ENCODE measurements at regions not wholly inside any gene's neighbourhood (a gene's known extent, or its start where the extent isn't known, plus 50 kb on each side); places are given as distances from the start of the nearest gene placed in this dataset.

- no peak for DNase-seq (ENCODE audit: low read depth)
Measured at GRCh38 chr20:23193801-23194384, 107.8 kb upstream of the CD93 start.

GRCh38 chr20:23192469-23192868 is 106.3 kb upstream of the CD93 start:
- no peak for DNase-seq (ENCODE audit: low read depth)
- H3K4me3 ChIP-seq (ENCODE audit: low read depth, low read length) = no peak overlapping the region

More at GRCh38 chr20:23193801-23194384, 107.8 kb upstream of the CD93 start:
- H3K4me3 ChIP-seq (ENCODE audit: low read depth, low read length) = no peak overlapping the region

- H3K4me3 ChIP-seq (ENCODE audit: low read depth, low read length) = no peak overlapping the region
- DNase-seq (ENCODE audit: low read depth) = no peak
Measured at GRCh38 chr20:23190557-23190956, 104.4 kb upstream of the CD93 start.

- no peak overlapping the region for H3K4me3 ChIP-seq (ENCODE audit: low read depth, low read length)
- DNase-seq (ENCODE audit: low read depth) = no peak
Measured at GRCh38 chr20:23189854-23190253, 103.7 kb upstream of the CD93 start.

GRCh38 chr20:23189341-23189740 is 103.2 kb upstream of the CD93 start:
- no peak overlapping the region for H3K4me3 ChIP-seq (ENCODE audit: low read depth, low read length)
- no peak for DNase-seq (ENCODE audit: low read depth)

GRCh38 chr20:23188377-23189169 is 102.4 kb upstream of the CD93 start:
- DNase-seq (ENCODE audit: low read depth) = no peak
- no peak overlapping the region for H3K4me3 ChIP-seq (ENCODE audit: low read depth, low read length)

- DNase-seq (ENCODE audit: low read depth) = no peak
Measured at GRCh38 chr20:23187751-23188150, 101.6 kb upstream of the CD93 start.

GRCh38 chr20:23186808-23187207 is 100.7 kb upstream of the CD93 start:
- DNase-seq (ENCODE audit: low read depth) = no peak
- H3K4me3 ChIP-seq (ENCODE audit: low read depth, low read length) = no peak overlapping the region

More at GRCh38 chr20:23187751-23188150, 101.6 kb upstream of the CD93 start:
- no peak overlapping the region for H3K4me3 ChIP-seq (ENCODE audit: low read depth, low read length)

GRCh38 chr20:23180451-23180921 is 94.4 kb upstream of the CD93 start:
- H3K4me3 ChIP-seq (ENCODE audit: low read depth, low read length) = no peak overlapping the region
- DNase-seq (ENCODE audit: low read depth) = no peak

- DNase-seq (ENCODE audit: low read depth) = no peak
- no peak overlapping the region for H3K4me3 ChIP-seq (ENCODE audit: low read depth, low read length)
Measured at GRCh38 chr20:23179766-23180403, 93.8 kb upstream of the CD93 start.

GRCh38 chr20:23178806-23179205 is 92.7 kb upstream of the CD93 start:
- H3K4me3 ChIP-seq (ENCODE audit: low read depth, low read length) = no peak overlapping the region
- no peak for DNase-seq (ENCODE audit: low read depth)

- no peak overlapping the region for H3K4me3 ChIP-seq (ENCODE audit: low read depth, low read length)
- no peak for DNase-seq (ENCODE audit: low read depth)
Measured at GRCh38 chr20:23174821-23175220, 88.7 kb upstream of the CD93 start.

GRCh38 chr20:23167431-23167830 is 81.3 kb upstream of the CD93 start:
- no peak for DNase-seq (ENCODE audit: low read depth)
- no peak overlapping the region for H3K4me3 ChIP-seq (ENCODE audit: low read depth, low read length)

- H3K4me3 ChIP-seq (ENCODE audit: low read depth, low read length) = no peak overlapping the region
- DNase-seq (ENCODE audit: low read depth) = no peak
Measured at GRCh38 chr20:23166563-23166962, 80.4 kb upstream of the CD93 start.

- no peak overlapping the region for H3K4me3 ChIP-seq (ENCODE audit: low read depth, low read length)
- DNase-seq (ENCODE audit: low read depth) = no peak
Measured at GRCh38 chr20:23165964-23166363, 79.8 kb upstream of the CD93 start.

GRCh38 chr20:23165307-23165750 is 79.2 kb upstream of the CD93 start:
- no peak overlapping the region for H3K4me3 ChIP-seq (ENCODE audit: low read depth, low read length)
- no peak for DNase-seq (ENCODE audit: low read depth)

- DNase-seq (ENCODE audit: low read depth) = no peak
Measured at GRCh38 chr20:23164176-23164601, 78.1 kb upstream of the CD93 start.

GRCh38 chr20:23163562-23163961 is 77.4 kb upstream of the CD93 start:
- H3K4me3 ChIP-seq (ENCODE audit: low read depth, low read length) = no peak overlapping the region
- DNase-seq (ENCODE audit: low read depth) = no peak

More at GRCh38 chr20:23164176-23164601, 78.1 kb upstream of the CD93 start:
- H3K4me3 ChIP-seq (ENCODE audit: low read depth, low read length) = no peak overlapping the region

GRCh38 chr20:23162887-23163286 is 76.8 kb upstream of the CD93 start:
- no peak overlapping the region for H3K4me3 ChIP-seq (ENCODE audit: low read depth, low read length)
- DNase-seq (ENCODE audit: low read depth) = no peak

GRCh38 chr20:23161968-23162696 is 76.0 kb upstream of the CD93 start:
- H3K4me3 ChIP-seq (ENCODE audit: low read depth, low read length) = no peak overlapping the region
- DNase-seq (ENCODE audit: low read depth) = peak; percentile 97
